ENCODE measurements at regions not wholly inside any gene's neighbourhood (a gene's known extent, or its start where the extent isn't known, plus 50 kb on each side); places are given as distances from the start of the nearest gene placed in this dataset.
"Not testable (repeated sequence)": the region's sequence is repeated elsewhere in the genome, so short reads cannot be mapped to it uniquely, and the experiment has no call there.

DNA sequence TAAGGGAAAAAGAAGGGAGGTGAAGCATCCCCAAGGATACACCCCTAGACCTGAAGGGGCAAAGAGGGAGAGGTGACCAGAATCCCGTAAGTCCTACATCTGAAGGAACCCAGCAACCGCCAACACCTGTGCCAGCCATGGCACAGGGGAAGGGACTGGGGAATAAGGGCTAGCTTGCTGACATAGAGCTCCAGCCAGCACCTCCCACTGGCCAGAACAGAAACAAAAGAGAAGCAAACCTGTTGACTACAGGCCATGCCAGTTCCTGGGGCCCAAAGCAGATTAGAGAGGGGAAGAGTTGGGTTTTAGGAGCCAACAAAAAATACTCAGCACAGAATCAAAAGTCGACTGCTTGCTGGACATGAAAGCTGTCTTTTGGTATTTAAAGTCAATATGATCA, 244.6 kb downstream of the SUCLG1 start:
- DNase-seq (ENCODE audit: low read depth), result no peak

DNA sequence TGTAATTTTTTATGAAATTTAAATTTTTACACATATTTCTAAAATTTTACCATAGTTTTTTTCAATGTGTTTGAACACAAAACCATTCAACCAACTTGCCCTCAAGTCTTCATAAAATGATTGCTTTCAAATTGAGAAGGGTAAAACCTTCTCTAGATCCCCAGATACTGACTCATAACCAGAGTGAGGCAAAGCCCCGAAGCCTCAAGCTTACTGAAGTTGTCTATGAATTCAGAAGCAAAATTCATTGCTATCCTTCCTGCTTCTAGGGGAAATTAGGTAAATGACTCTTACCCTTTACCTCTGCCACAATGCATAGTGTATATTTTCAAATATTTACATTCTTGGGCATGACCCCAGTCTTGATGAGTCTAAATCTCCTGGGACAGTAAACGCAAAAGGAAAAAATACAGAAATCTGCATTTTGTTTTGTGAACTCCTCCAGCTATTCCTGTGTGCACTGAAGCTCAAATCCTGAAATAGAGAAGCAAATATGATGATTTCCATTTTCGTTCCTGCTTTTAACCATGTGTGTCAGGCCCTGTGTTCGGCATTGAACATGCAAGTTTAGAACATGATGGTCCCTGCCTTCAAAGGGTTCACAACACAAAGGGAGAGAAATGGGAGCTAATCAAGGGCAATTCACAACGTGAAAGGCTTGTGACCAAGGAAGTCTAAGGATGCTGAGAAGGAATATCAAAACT, 246.3 kb downstream of the SUCLG1 start:
- DNase-seq (ENCODE audit: low read depth), result no peak

DNA sequence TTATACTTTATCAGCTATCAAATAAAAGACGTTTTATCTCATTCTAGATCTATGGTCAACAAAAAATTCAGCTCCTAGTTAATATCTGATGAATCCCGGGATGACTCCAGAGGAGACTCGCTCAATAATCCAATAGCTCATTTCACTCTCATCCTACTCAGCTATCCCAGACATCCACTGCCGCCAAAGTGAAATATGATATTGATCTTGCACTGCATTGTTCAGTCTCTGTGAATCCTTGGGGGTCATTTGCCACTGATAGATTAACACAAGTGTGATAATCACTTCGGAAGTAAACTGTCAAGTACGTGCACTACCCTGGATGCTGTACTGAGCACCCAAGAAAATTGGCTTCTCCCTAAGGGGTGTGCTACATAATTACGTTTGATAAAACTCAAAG, 249.1 kb downstream of the SUCLG1 start:
- no peak for DNase-seq (ENCODE audit: low read depth)

DNA sequence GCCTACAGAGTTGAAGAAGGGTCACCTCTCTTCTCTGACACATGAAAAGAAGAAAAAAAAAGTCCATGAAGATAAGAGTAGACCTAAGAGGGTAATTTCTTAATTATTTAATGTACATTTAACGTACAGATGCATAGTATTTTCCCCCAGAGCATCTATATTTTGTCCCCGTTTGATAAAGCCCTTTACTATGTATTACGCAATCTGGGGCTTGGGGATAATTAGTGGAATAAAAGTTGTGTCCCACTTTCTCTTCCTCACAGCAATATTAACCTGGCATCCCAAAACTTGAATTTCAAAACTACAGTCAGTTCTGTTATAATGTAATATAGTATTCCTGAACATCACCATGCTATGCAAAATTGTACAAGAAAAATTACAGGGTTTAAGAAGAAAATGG, 254.1 kb downstream of the SUCLG1 start:
- no peak for DNase-seq (ENCODE audit: low read depth)

DNA sequence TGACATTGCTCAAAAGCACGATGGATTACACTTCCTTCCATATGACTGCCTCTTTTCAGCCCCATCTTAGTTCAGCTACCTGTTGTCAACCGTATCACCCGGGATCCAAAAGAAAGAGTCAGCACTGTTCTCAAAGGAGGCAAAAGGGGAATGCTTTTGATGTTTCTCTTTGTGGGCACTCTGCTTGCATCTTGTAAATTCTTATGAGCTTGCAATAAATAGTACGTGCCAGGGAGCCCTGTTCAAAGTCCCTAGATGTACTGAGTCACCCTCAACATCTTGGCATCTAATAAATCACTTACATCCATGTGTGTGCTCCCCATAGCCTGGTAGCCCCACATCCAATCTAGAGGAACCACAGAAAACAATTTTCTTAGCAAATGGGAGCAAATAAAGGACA, 256.9 kb downstream of the SUCLG1 start:
- DNase-seq (ENCODE audit: low read depth), result no peak

DNA sequence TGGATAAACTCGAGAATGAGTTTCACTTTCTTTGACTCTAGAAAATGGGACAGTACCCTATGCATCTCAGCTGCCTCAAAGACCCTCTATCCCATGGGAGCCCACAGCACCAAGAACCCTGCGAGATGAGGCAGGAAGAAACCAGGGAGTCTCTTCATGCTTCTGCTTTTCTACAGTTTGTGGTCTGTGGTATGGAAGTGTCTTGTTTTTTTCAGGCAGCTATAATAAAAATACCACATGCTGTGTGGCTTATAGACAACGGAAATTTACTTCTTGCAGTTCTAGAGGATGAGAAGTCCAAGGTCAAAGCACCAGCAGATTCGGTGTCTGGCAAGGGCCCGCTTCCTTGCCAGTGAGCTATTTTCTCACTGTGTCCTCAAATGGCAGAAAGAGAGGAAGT, 257.9 kb downstream of the SUCLG1 start:
- no peak for DNase-seq (ENCODE audit: low read depth)

DNA sequence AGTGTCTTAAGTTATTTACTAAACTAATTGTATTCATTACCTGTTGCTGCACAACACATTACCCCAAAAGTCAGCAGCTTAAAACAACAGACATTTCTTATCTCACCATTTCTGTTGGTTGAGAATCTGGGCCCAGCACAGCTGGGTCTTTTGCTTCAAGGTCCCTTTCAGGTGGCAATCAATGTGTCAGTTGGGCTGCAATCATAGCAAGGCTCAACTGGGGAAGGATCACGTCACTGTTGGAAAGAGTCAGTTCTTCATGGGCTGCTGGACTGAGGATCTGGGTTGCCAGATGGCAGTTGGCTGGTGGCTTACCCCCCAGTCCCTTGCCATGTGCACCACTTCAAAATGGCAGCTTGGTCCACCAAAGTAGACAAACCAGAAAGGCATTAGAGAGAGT, 261.2 kb downstream of the SUCLG1 start:
- no peak for DNase-seq (ENCODE audit: low read depth)

DNA sequence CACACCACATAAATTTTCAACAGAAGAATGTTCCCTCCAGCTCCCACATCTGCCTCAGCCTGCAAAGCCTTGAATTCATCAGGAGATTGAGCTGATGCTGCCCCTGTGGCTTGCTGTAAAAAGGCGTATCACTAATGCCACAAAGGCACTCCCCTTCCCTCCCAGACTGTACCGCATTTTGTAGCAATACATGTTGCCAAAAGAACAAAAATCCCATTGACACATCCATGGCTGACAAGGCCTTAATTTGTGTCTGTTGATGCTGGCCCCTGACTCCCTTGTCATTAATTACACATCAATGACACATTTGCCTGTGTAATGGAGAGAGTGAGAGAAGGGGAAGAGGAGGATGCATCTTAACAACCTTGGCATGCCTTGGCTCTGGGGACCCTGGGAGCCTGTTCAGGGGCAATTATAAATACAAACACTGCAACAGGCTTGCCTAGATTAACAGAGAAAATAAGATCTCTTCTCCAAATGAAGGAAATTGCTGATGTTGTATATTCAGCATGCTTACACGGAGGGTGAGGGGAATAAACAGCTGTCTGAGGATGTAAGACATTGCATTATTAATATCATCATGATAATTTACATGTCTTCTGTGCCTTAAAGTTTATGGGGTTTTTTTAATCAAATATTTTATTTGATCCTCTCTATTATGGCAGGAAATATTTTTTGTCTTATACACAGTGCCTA, 264.0 kb downstream of the SUCLG1 start:
- DNase-seq (ENCODE audit: low read depth), result no peak

DNA sequence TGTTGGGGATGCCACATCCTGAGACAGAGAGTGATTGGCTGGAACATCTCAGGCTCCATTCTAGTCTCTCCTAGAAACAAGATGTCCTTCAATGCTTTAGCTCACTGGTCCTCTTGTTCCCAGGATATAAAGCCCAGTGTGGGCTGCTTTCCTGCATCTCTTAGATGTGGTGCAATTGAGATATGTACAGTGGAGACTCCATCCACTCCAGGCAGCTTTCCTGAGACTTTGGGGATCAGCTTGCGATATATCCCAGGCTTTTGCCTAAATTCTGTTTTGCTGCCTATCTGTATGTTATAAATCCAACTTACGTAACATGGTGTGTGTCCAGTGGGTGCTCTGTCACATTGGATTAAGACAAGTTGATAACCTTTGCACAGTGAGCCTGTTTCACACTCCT, 264.9 kb downstream of the SUCLG1 start:
- DNase-seq (ENCODE audit: low read depth), result no peak

DNA sequence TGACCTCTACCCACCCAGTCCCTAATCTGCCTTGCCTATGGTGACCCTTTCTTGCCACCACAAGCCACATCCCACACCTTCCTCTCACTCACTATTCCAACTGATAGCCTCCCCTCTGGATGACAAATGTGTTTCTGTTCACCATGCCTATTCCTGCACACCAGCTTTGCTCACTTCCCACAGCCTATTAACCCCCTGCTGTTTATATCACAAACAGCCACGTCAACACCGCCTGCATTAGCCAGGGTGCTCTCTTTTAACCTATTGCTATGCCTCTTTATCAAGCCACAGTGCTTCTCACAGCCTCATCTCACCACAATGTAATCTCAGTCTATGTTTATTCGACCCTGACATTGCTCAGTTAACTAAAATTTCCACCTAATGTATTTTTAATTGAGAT, 271.8 kb downstream of the SUCLG1 start:
- no peak for DNase-seq (ENCODE audit: low read depth)

DNA sequence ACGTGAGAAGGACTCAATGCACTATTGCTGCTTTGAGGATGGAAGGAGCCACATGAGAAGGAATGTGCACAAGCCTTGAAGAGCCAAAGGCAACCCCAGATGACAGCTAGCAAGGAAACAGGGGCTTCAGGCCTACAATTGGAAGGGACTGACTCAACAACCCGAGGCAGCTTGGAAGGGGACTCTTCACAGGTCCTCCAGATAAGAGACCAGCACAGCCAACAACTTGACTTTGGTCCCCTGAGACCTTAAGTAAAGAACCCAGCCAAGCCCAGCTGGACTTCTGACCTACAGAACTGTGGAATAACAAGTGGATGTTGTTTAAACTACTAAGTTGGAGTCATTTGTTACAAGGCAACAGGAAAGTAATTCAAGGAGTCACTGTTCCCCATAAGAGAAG, 277.2 kb downstream of the SUCLG1 start:
- no peak for DNase-seq (ENCODE audit: low read depth)

DNA sequence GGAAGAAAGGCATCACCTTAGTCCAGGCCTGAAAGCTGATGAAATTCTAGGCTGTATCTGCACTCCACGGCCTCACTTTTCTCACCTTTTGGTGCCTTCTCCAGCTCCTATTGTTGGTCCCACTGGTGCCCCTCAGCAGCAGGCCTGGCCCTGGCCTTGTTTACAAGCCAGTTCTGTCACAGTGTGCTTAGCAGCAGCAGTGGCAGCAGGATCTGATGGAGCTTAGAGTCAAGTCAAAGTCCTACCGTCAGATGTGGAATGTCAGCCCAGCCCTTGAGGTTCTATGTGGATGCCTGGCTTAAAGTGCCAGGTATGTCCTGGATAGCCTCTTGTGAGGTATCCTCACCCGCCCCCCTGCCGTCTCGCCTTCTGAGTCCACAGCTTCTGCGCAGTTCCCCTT, 281.3 kb downstream of the SUCLG1 start:
- DNase-seq (ENCODE audit: low read depth), result no peak

DNA sequence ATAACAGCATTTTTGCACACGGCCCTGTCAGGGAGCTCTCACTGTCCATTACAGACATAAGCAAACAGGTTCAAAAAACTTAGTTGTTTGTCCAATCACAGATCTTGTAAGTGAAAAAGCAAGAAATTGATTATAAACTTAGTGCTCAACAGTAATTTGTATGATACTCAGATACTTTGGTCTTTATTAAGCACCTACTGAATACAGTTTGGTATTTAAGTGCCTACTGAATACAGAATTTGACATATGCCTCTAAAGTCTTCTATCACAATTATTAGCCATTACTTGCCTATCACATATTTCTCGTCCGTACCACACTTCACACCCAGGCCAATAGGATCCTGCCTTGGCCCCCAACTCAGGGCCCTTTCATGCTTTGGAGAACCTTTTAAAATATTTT, 283.1 kb downstream of the SUCLG1 start:
- DNase-seq (ENCODE audit: low read depth), result no peak

DNA sequence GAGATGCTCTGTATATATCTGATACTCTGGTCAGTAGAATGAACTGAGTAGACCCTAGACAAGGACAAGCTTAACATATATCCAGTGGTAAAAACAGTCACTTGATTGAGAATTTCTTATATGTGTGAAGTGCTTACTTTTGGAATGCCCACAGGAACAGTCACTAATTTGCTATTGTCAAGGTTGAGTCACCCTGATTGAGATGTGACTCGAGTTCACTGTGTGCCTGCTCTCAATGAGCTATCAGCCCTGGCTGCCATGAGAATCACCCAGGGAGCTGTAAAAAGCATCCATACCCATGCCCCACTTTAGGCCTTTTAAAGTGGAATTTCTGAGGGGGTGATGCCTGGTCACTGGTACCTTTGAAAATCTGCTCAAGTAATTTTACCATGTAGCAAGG, 283.7 kb downstream of the SUCLG1 start:
- no peak for DNase-seq (ENCODE audit: low read depth)

DNA sequence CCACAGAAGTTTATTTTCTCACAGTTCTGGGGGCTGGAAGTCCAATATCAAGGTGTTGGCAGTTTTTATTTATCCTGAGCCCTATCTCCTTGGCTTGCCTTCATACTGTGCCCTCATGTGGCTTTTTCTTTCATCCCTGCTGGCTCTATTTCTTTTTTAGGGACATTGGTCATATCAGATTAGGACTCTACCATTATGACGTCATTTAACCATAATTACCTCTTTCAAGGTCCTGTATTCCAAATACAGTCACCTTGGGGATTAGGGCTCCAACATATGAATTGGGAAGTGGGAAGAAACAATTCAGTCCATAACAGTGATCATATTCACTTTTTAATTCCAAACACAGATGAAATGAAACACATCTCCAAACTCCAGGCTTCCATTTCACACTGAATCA, 286.0 kb downstream of the SUCLG1 start:
- DNase-seq (ENCODE audit: low read depth), result no peak

DNA sequence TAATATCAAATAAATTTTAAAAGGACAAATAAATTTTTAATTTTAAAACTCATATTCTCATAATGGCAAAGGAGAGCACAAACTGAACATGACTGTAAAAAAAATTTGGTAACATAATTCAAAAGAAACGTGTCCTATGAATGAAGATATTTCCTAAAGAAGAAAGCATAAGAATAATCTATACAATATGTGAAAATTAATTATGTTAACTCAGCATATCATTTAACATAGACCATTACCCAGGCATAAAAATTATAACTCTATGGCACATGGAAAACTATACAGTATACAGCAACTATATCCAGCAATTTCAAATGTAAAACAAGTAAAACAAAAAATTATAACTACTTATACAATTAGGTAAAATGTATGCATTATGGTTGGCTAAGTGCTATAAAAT, 288.1 kb downstream of the SUCLG1 start:
- no peak for DNase-seq (ENCODE audit: low read depth)

DNA sequence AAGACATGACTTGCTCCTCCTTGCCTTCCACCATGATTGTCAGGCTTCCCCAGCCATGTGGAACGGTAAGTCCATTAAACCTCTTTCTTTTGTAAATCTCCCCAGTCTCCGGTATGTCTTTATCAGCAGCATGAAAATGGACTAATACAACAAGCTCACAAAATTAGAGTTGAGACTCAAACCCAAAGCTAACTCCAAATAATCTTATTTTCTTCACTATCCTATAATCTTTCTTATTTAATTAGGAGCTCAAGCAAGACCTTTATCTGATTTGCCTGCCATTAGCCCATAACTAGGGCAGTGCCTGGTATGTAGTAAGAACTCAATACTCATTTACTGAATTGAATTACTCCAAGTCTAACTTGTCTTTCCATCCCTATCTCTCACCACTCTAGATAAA, 289.2 kb downstream of the SUCLG1 start:
- DNase-seq (ENCODE audit: low read depth), result no peak

DNA sequence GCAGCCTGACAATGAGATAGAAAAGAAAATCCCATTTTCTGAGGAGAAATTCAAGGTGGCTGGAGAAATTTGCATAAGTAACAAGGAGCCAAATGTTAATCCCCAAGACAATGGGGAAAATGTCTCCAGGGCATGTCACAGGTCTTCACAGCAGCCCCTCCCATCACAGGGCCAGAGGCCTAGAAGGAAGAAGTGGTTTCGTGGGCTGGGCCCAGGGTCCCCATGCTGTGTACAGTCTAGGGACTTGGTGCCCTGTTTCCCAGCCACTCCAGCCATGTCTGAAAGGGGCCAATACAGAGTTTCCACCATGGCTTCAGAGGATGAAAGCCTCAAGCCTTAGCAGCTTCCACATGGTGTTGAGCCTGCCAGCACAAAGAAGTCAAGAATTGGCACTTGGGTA, 290.5 kb downstream of the SUCLG1 start:
- DNase-seq (ENCODE audit: low read depth), result not testable (repeated sequence)

DNA sequence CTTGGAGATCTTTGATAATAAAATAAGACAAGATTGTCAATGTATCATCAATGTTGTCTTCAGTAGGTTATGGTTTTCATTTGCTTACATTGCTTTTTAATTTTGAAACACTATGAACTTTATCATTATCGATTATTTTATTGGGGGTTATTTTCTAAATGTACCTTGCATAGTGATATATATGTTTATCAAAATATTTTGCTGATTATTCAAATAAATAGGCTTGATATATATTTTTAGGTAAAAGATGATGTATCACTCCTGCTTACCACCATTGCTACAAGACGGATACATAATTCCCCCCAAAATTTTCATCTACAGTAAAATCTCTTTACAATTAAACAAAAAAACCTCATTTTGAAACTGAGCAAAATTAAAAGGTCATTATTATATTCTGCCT, 293.8 kb downstream of the SUCLG1 start:
- DNase-seq (ENCODE audit: low read depth), result no peak

DNA sequence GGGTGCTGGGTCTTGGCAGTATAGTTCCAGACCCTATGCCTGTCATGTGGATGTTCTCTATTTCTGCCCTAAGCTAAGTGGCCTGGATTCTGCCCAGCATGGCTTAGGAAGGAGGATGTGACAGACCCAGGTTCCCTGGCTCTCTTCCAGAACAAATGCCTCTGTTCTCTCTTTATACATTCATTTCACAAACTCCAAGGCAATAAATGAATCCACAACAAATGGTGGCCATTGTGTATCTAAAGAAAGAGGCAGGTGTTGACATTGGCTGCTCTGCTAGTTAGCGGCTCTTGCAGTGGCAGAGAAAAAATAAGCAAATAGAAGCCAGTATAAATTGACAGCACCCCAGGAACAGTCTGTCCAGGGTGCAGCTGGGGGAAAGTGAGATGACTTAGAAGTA, 298.6 kb downstream of the SUCLG1 start:
- DNase-seq (ENCODE audit: low read depth), result no peak

DNA sequence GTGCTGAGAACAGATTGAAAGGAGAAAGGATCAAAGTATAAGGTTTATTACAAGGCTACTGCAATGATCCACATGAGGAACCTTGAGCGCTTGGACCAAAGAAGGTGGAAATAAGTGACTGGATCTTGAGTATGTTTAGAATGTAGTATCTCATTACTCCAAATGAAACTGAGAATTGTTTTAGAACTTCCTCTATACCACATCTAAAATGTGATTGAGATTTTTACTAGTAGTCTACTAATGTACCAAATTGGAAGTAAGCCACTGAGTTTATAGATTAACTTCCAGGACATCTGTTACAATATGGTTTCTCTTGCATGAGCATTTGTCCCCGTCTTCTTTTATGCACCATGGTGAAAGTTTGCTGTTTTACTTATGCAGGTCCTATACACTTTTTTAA, 300.5 kb downstream of the SUCLG1 start:
- no peak for DNase-seq (ENCODE audit: low read depth)

DNA sequence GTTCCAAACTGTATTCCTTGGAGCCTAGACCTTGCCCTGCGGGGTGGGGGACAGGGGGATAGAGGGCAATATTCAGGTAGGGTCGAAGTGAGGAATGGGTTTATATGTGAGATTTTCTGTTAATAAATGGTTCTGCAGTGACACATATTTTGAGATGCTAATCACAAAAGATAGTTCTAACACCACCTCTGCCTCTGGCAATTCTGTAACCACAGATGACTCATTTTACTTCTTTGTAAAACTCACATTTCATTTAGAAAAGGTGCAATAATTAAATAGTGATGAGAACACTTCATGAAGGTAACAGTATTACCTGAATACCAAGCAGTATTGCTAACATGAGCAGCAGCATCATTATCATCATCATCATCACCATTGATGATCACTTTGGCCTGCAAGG, 306.6 kb downstream of the SUCLG1 start:
- no peak for DNase-seq (ENCODE audit: low read depth)

DNA sequence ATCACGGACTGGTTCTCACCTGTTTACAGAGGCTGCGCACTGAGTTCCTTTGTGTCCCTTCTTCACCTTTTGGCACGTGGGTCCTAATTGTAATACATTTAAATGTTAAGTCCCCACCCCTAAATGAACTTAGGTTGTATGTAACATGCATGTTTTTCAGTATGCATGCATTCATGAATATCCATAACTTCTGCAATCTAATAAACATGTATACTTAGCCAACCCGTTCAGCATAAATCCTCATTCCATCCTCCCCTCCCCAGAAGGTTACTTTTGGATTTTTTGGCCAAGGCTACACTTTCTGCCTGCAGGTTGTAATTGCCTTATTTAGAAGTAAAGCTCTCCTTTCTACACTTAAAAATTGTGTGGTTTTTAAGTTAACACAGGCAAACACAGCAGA, 314.7 kb downstream of the SUCLG1 start:
- DNase-seq (ENCODE audit: low read depth), result no peak

DNA sequence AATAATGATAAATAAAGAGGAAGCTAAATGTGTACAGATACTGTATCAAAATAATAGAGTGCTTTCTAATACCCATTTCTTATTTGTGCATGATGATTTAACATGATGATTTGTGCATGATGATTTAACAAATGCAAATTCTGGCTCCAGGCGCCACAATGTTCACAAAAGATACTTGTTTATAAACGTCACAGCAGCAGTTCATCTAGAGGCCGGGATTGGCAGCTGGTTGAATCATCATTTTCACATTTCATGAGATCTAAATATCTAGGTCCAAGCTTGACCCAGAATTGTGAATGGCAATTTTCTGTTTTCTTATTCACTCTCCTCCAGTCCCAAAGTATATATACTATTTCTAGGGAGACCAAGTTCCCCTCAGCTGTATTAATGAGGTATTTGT, 322.0 kb downstream of the SUCLG1 start:
- DNase-seq (ENCODE audit: low read depth), result no peak
